A549 (cell line): ENCODE measurements at regions not wholly inside any gene's neighbourhood (a gene's known extent, or its start where the extent isn't known, plus 50 kb on each side); places are given as distances from the start of the nearest gene placed in this dataset.

Source experiments
- ATAC-seq, 2 experiments: fragments of 200-7000 bp in 1 of 2; fragments of >200 bp in 1 of 2; cut with Nextera tagmentation in 1 of 2; cut with Tn5 transposase in 1 of 2; 3 replicates each; pipeline versions ENCODE4 v1.8.0 to v1.9.1; 2018 to 2020; ENCODE audit warnings: mild to moderate bottlenecking in 1 of 2, moderate library complexity in 1 of 2
- CTCF ChIA-PET: fragments of 300-600 bp; sonication (Branson Sonifier 250); formaldehyde crosslinking; extraction: SDS; loops from one replicate; lab custom pipeline; 2021; ENCODE audit warnings: antibody characterized with exemption, inconsistent platforms; lab: Yijun Ruan, JAX
- POLR2A ChIA-PET: fragments of 350-600 bp; formaldehyde crosslinking; extraction: SDS; loops from one replicate; lab custom pipeline; 2021; ENCODE audit warnings: antibody characterized with exemption, inconsistent platforms; lab: Yijun Ruan, JAX
- DNase-seq, 2 experiments: peaks; one replicate each; pipeline versions ENCODE4 v3.0.0 to v3.0.0-alpha.2; 2011 to 2016; ENCODE audit warnings: low read depth in 1 of 2, low spot score in 1 of 2
- FAIRE-seq: peaks from 2 replicates; lab custom pipeline; 2011; peaks lifted over from hg19 to GRCh38; lab: Jason Lieb, UNC
- H3K27ac ChIP-seq, 2 experiments: fragments of >200 bp; sonication (Bioruptor Twin); formaldehyde crosslinking; 3 replicates each; pipeline ENCODE4 v1.5.1; 2016 to 2017
- H3K4me1 ChIP-seq: fragments of >200 bp; sonication (Bioruptor Twin); formaldehyde crosslinking; 3 replicates; pipeline ENCODE4 v1.6.1; 2016
- H3K4me2 ChIP-seq: fragments of >200 bp; sonication (Bioruptor Twin); formaldehyde crosslinking; 3 replicates; pipeline ENCODE4 v1.6.1; 2016
- H3K4me3 ChIP-seq: fragments of >200 bp; sonication (Bioruptor Twin); formaldehyde crosslinking; 3 replicates; pipeline ENCODE4 v1.5.1; 2016
- H3K9me3 ChIP-seq: fragments of >200 bp; sonication (Bioruptor Twin); formaldehyde crosslinking; 3 replicates; pipeline ENCODE4 v1.6.1; 2016
- BHLHE40 ChIP-seq: IDR thresholded peaks from 2 replicates; pipeline ENCODE4 v1.6.1; 2012; ENCODE audit warnings: low read depth, low read length, inconsistent platforms
- CBX2 ChIP-seq: fragments of 200-600 bp; sonication (generic); IDR thresholded peaks from 2 replicates; pipeline ENCODE4 v1.6.1; 2016; ENCODE audit warnings: low read depth, mild to moderate bottlenecking, borderline replicate concordance
- CBX8 ChIP-seq: fragments of 200-600 bp; sonication (generic); IDR thresholded peaks from 2 replicates; pipeline ENCODE4 v1.6.1; 2016
- CEBPB ChIP-seq, 2 experiments: fragments of >200 bp in 1 of 2; sonication (Bioruptor Twin) in 1 of 2; formaldehyde crosslinking in 1 of 2; IDR thresholded peaks; 2 replicates each; pipeline ENCODE4 v1.6.1; 2012 to 2016
- CHD4 ChIP-seq: fragments of 200-600 bp; sonication (generic); IDR thresholded peaks from 2 replicates; pipeline ENCODE4 v1.6.1; 2016; ENCODE audit warnings: antibody characterized with exemption, mild to moderate bottlenecking, borderline replicate concordance
- EP300 ChIP-seq, 2 experiments: fragments of >200 bp; sonication (Bioruptor Twin); formaldehyde crosslinking; IDR thresholded peaks; 2 replicates in 1 of 2; 3 replicates in 1 of 2; pipeline ENCODE4 v1.6.1; 2016 to 2017
- ESRRA ChIP-seq: fragments of 150-350 bp; IDR thresholded peaks from 2 replicates; pipeline ENCODE4 v1.6.1; 2014; ENCODE audit warnings: mild to moderate bottlenecking, low read length, borderline replicate concordance
- HDAC2 ChIP-seq: fragments of 200-600 bp; sonication (generic); IDR thresholded peaks from 2 replicates; pipeline ENCODE4 v1.6.1; 2016
- MAFK ChIP-seq: fragments of 450-650 bp; IDR thresholded peaks from 2 replicates; pipeline ENCODE4 v1.6.1; 2014; ENCODE audit not compliant: partially characterized antibody
- NPAS2 ChIP-seq: fragments of 250-450 bp; sonication (Bioruptor Pico); IDR thresholded peaks from 2 replicates; pipeline ENCODE4 v1.8.0; 2022; ENCODE audit warnings: mild to moderate bottlenecking, moderate library complexity, borderline replicate concordance
- NR3C1 ChIP-seq: fragments of >200 bp; sonication (Bioruptor Twin); formaldehyde crosslinking; IDR thresholded peaks from 3 replicates; pipeline ENCODE4 v1.6.1; 2017
- RCOR1 ChIP-seq: fragments of 150-350 bp; IDR thresholded peaks from 2 replicates; pipeline ENCODE4 v1.6.1; 2014; ENCODE audit warnings: antibody characterized with exemption, low read length, low read depth
- SMC3 ChIP-seq: fragments of >200 bp; sonication (Bioruptor Twin); formaldehyde crosslinking; IDR thresholded peaks from 3 replicates; pipeline ENCODE4 v1.6.1; 2018; ENCODE audit warnings: inconsistent platforms
- TFCP2L1 ChIP-seq: fragments of 250-450 bp; sonication (Bioruptor Pico); IDR thresholded peaks from 2 replicates; pipeline ENCODE4 v1.5.0; 2021; ENCODE audit warnings: mild to moderate bottlenecking
- TP53 ChIP-seq: fragments of 250-450 bp; sonication (Bioruptor Pico); IDR thresholded peaks from 2 replicates; pipeline ENCODE4 v1.5.0; 2021; ENCODE audit warnings: mild to moderate bottlenecking, moderate library complexity
- WGBS: methylation state at CpG from one replicate; pipeline ENCODE4 v1.1.6; 2017; ENCODE audit errors: missing lambda C conversion rate; 5-methylcytosine and 5-hydroxymethylcytosine counted together
- TF ChIP-seq, protein P1 (sequence below): fragments of >200 bp; sonication (Bioruptor Twin); formaldehyde crosslinking; IDR thresholded peaks from 2 replicates; pipeline ENCODE4 v1.6.1; 2016
- TF ChIP-seq, protein P2 (sequence below): fragments of 150-350 bp; IDR thresholded peaks from 2 replicates; pipeline ENCODE4 v1.6.1; 2014; ENCODE audit warnings: low read depth, mild to moderate bottlenecking, low read length
- TF ChIP-seq, protein P3 (sequence below): fragments of 200-600 bp; sonication (generic); IDR thresholded peaks from 2 replicates; pipeline ENCODE4 v1.6.1; 2016; ENCODE audit warnings: antibody characterized with exemption, mild to moderate bottlenecking, moderate library complexity
- TF ChIP-seq, protein P4 (sequence below): fragments of 450-650 bp; IDR thresholded peaks from 2 replicates; pipeline ENCODE4 v1.6.1; 2014; ENCODE audit warnings: antibody characterized with exemption

DNA sequence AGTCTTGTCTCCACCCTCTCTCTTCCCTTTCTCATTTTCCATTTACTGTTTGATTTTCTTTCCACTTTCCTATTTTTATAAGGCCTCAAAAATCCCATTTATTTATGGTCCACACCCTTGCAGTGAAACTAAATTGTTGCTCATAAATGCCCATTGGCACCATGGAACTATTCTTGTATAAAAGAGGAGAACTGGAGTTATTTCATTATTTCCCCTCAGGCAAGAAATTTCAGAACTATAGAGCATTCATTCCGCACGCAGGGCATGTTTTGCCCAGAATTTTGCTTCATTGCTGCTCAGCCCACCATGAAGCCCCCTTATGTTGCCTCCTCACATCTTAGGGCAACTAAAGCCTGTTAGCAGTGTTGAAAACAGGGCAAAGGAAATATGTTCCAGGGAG is 113.7 kb upstream of the MMADHC start:
- ATAC-seq = no peak
- no peak for DNase-seq
- ChIA-PET POLR2A (no interaction called here), CTCF (interaction anchor here (0.7 to 1.6 kb wide), 3 partner anchors 13 to 628 kb away, joined by 3 read pairs; no protein-coding TSS in a partner anchor)
- H3K4me3 ChIP-seq = no peak overlapping the region
- no peaks in the 10 kb centered on the region for H3K4me1 ChIP-seq
- no peaks in the 10 kb centered on the region for H3K9me3 ChIP-seq
- TF ChIP-seq CBX2 = no peak
- TF ChIP-seq EP300 (IDR thresholded peaks at IDR 0.05) = no peak
- TF ChIP-seq CHD4 = no peak
- no peak for TF ChIP-seq SMC3
- TF ChIP-seq, all 56 proteins: peak for 0
- H3K27ac ChIP-seq = no peak overlapping the region
- FAIRE-seq = no peak
- WGBS = 87% methylated on average over 2 of the region's 2 CpGs
- no peak overlapping the region for H3K4me2 ChIP-seq

DNA sequence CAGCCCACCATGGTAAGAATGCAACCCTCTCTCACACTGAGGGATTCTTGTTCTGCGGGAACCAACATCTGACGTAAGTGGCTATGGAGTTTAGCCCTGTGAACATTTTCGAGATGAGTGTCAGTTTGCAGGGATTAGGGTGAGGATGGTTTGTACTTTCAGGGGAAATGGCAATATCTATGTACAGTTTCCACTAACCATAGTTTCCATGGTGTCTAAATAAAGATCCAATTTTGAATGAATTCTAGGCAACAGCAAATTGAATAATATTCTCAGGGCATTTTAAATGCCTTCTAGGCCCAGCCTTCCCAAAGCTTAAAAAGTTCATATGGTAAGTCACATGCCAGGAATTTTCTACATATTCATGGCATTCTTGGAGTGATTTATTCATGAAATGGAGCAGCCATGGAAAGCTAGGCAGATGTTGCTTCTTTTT is 105.4 kb upstream of the MMADHC start:
- no peak for DNase-seq
- ChIA-PET POLR2A (no interaction called here), CTCF (interaction anchor here (0.6 kb wide), 1 partner anchor 55 kb away, joined by 3 read pairs; no protein-coding TSS in a partner anchor)
- H3K27ac ChIP-seq = no peak overlapping the region
- no peak for TF ChIP-seq MAFK
- no peak for TF ChIP-seq TFCP2L1 (CRISPR knock-in tag)
- TF ChIP-seq CBX2 = no peak
- WGBS = 71% methylated on average over 3 of the region's 3 CpGs
- H3K4me2 ChIP-seq = no peak overlapping the region
- no peak for ATAC-seq
- H3K4me1 ChIP-seq = no peaks in the 10 kb centered on the region
- no peak for FAIRE-seq
- no peaks in the 10 kb centered on the region for H3K9me3 ChIP-seq
- no peak overlapping the region for H3K4me3 ChIP-seq

DNA sequence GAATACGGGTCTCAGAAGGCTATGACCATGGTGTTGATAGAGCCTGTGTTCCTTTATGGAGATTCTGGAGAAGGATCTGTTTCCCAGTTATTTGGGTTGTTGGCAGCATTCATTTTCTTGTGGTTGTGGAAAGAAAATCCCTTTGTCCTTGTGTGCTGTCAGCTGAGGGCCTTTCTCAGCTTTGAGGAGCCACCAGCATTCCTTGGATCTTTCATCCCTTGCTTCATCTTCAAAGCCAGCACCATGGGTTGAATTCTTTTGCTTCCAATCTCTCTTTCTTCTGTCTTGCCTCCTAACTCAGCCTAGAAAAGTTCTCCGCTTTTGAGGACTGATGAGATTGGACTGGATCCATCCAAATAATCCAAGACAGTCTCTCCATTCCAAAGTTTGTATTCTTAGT is 103.2 kb upstream of the MMADHC start:
- FAIRE-seq (no peak), ATAC-seq (no peak), DNase-seq (no peak)
- Histone ChIP-seq H3K9me3 (no peaks in the 10 kb centered on the region), H3K4me1 (no peaks in the 10 kb centered on the region), H3K4me3 (no peak overlapping the region), H3K27ac (no peak overlapping the region), H3K4me2 (no peak overlapping the region)
- POLR2A ChIA-PET = no interaction called here
- CTCF ChIA-PET = interaction anchor here (0.6 kb wide), 1 partner anchor 1835 kb away, joined by 3 read pairs; no protein-coding TSS in a partner anchor
- WGBS = 88% methylated on average over 2 of the region's 2 CpGs
- no peak for TF ChIP-seq CEBPB (IDR thresholded peaks at IDR 0.05)
- no peak for TF ChIP-seq CBX8
- TF ChIP-seq, protein P1, sequence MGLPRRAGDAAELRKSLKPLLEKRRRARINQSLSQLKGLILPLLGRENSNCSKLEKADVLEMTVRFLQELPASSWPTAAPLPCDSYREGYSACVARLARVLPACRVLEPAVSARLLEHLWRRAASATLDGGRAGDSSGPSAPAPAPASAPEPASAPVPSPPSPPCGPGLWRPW = no peak
- TF ChIP-seq TP53 (CRISPR knock-in tag) = no peak
- TF ChIP-seq RCOR1 = no peak
- no peak for TF ChIP-seq CBX2
- TF ChIP-seq ESRRA = no peak
- TF ChIP-seq, protein P2, sequence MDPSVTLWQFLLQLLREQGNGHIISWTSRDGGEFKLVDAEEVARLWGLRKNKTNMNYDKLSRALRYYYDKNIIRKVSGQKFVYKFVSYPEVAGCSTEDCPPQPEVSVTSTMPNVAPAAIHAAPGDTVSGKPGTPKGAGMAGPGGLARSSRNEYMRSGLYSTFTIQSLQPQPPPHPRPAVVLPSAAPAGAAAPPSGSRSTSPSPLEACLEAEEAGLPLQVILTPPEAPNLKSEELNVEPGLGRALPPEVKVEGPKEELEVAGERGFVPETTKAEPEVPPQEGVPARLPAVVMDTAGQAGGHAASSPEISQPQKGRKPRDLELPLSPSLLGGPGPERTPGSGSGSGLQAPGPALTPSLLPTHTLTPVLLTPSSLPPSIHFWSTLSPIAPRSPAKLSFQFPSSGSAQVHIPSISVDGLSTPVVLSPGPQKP = no peak
- no peak for TF ChIP-seq BHLHE40
- TF ChIP-seq, protein P3, sequence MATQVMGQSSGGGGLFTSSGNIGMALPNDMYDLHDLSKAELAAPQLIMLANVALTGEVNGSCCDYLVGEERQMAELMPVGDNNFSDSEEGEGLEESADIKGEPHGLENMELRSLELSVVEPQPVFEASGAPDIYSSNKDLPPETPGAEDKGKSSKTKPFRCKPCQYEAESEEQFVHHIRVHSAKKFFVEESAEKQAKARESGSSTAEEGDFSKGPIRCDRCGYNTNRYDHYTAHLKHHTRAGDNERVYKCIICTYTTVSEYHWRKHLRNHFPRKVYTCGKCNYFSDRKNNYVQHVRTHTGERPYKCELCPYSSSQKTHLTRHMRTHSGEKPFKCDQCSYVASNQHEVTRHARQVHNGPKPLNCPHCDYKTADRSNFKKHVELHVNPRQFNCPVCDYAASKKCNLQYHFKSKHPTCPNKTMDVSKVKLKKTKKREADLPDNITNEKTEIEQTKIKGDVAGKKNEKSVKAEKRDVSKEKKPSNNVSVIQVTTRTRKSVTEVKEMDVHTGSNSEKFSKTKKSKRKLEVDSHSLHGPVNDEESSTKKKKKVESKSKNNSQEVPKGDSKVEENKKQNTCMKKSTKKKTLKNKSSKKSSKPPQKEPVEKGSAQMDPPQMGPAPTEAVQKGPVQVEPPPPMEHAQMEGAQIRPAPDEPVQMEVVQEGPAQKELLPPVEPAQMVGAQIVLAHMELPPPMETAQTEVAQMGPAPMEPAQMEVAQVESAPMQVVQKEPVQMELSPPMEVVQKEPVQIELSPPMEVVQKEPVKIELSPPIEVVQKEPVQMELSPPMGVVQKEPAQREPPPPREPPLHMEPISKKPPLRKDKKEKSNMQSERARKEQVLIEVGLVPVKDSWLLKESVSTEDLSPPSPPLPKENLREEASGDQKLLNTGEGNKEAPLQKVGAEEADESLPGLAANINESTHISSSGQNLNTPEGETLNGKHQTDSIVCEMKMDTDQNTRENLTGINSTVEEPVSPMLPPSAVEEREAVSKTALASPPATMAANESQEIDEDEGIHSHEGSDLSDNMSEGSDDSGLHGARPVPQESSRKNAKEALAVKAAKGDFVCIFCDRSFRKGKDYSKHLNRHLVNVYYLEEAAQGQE = no peak
- no peak for TF ChIP-seq NPAS2 (CRISPR knock-in tag)
- TF ChIP-seq, protein P4, sequence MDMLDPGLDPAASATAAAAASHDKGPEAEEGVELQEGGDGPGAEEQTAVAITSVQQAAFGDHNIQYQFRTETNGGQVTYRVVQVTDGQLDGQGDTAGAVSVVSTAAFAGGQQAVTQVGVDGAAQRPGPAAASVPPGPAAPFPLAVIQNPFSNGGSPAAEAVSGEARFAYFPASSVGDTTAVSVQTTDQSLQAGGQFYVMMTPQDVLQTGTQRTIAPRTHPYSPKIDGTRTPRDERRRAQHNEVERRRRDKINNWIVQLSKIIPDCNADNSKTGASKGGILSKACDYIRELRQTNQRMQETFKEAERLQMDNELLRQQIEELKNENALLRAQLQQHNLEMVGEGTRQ = no peak
- no peak for TF ChIP-seq NR3C1
- no peak for TF ChIP-seq HDAC2
- TF ChIP-seq, all 56 proteins: peak for 0
